ENCODE measurements at regions not wholly inside any gene's neighbourhood (a gene's known extent, or its start where the extent isn't known, plus 50 kb on each side); places are given as distances from the start of the nearest gene placed in this dataset.

DNA sequence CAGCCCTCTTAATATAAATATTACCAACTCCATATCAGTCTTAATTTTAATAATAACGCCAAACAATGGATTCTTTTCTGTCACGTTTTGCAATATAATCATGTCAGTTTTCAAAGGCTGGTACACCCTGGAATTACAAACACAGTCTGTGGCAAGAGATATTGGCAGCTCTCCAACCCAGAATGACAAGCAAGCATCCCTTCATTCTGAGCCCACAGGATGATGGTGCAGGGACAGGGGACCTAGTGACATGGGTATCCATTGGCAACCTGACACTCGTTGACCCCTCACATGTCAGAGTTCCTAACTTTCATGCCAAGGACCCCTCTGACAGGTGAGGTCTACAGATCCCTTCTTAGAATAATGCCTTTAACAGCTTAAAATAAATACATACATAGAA lies 154.5 kb upstream of the TSC22D2 start:
- Mint-ChIP-seq H3K9me3 (ENCODE audit: unreplicated experiment) (no peaks in the 10 kb centered on the region), H3K27ac (ENCODE audit: low read depth, unreplicated experiment) (no peak overlapping the region), H3K4me3 (ENCODE audit: unreplicated experiment) (no peak overlapping the region), H3K4me1 (ENCODE audit: insufficient read depth, unreplicated experiment) (peaks cover 14% of the 10 kb centered on the region), H3K27me3 (ENCODE audit: insufficient read depth, unreplicated experiment) (no peaks in the 10 kb centered on the region), H3K36me3 (ENCODE audit: insufficient read depth, unreplicated experiment) (no peaks in the 10 kb centered on the region)
- intact Hi-C loops (cut with micrococcal nuclease): no loop called here
- peak; percentile 53 for DNase-seq (ENCODE audit: unreplicated experiment)
- no TSS peak for BruUV-seq (replicated peaks)
- TF ChIP-seq, protein P1, sequence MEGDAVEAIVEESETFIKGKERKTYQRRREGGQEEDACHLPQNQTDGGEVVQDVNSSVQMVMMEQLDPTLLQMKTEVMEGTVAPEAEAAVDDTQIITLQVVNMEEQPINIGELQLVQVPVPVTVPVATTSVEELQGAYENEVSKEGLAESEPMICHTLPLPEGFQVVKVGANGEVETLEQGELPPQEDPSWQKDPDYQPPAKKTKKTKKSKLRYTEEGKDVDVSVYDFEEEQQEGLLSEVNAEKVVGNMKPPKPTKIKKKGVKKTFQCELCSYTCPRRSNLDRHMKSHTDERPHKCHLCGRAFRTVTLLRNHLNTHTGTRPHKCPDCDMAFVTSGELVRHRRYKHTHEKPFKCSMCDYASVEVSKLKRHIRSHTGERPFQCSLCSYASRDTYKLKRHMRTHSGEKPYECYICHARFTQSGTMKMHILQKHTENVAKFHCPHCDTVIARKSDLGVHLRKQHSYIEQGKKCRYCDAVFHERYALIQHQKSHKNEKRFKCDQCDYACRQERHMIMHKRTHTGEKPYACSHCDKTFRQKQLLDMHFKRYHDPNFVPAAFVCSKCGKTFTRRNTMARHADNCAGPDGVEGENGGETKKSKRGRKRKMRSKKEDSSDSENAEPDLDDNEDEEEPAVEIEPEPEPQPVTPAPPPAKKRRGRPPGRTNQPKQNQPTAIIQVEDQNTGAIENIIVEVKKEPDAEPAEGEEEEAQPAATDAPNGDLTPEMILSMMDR (IDR thresholded peaks at IDR 0.05; ENCODE audit: unreplicated experiment): no peak
- POLR2A ChIA-PET: interaction anchor here (0.6 to 2.2 kb wide), 3 partner anchors 14 to 242 kb away, joined by 3 to 4 read pairs (median 3); no protein-coding TSS in a partner anchor
- CTCF ChIA-PET: interaction anchor here (1.0 to 10.6 kb wide), 3 partner anchors 14 to 62 kb away, joined by 3 to 85 read pairs (median 3); no protein-coding TSS in a partner anchor

DNA sequence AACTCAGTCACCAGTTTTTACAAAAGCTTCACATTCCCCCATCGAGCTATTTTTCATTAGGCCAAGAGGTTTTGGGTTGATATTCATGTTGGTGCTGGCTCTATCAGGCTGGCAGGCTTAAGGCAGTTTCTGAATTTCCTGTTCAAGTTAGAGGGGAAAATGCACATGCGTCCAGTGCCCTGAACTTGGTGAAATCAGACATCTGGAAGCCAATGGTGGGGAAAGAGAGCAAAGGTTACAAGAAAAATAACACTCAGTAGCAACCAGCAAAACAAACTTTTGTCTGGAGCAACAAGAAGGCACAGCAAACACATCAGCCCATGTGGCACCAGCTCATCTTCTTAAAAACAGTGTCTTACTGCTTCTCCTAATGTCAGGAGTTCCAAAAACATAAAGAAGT lies 155.6 kb upstream of the TSC22D2 start:
- H3K27me3 Mint-ChIP-seq (ENCODE audit: insufficient read depth, unreplicated experiment): no peaks in the 10 kb centered on the region
- no peaks in the 10 kb centered on the region for H3K9me3 Mint-ChIP-seq (ENCODE audit: unreplicated experiment)
- intact Hi-C loops (cut with micrococcal nuclease): no loop called here
- BruUV-seq (replicated peaks): no TSS peak
- POLR2A ChIA-PET: interaction anchor here (1.4 to 2.2 kb wide), 3 partner anchors 9 to 26 kb away, joined by 4 to 6 read pairs (median 4); no protein-coding TSS in a partner anchor
- peaks cover 20% of the 10 kb centered on the region for H3K4me1 Mint-ChIP-seq (ENCODE audit: insufficient read depth, unreplicated experiment)
- no peak overlapping the region for H3K4me3 Mint-ChIP-seq (ENCODE audit: unreplicated experiment)
- no peak overlapping the region for H3K27ac Mint-ChIP-seq (ENCODE audit: low read depth, unreplicated experiment)
- TF ChIP-seq, protein P1 (IDR thresholded peaks at IDR 0.05; ENCODE audit: unreplicated experiment): no peak
- no peaks in the 10 kb centered on the region for H3K36me3 Mint-ChIP-seq (ENCODE audit: insufficient read depth, unreplicated experiment)
- CTCF ChIA-PET: interaction anchor here (0.6 to 10.6 kb wide), 4 partner anchors 13 to 243 kb away, joined by 3 to 85 read pairs (median 4); no protein-coding TSS in a partner anchor
- DNase-seq (ENCODE audit: unreplicated experiment): no peak

DNA sequence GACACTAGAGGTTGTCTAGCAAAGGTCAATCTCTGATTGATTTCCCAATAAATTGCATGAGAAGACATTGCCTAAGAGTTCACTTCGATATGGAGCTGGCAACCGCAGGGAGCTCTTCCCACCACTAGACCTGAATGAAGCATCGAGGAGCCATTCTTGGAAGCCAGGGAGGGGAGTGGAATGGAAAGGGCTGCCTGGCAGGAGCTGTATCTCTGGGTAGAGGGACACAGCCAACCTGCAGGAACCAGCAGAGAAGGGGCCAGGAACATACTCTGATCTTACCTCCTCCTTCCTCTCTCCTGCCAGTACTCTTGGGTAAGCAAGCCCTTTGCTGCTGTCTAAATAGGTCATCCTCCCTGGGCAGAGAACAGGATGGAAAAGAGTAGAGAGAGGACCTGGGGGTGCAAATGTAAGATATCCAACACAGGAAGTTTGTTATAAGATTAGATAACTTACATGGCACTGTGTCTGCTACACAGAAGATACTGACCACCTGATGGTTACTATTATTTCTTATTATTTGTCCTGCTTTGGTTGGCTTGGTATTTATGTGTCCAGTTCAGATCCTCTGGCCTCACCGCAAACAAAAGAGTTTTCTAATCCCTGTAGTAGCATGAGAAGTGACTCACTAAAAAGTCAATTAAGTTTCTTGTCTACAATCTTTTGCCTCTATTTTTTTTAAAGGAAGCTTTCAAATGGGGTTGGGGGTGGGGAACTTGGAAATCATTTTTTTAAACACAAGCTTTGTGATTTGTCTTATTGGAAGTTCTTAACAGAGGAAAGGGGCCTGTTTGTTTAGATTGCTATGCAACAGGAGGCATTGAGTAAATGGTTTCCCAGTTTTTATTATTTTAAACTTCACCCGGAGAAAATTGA lies 156.7 kb upstream of the TSC22D2 start:
- CTCF ChIA-PET: interaction anchor here (0.5 to 10.6 kb wide), 5 partner anchors 12 to 431 kb away, joined by 3 to 85 read pairs (median 3); no protein-coding TSS in a partner anchor
- H3K4me3 Mint-ChIP-seq (ENCODE audit: unreplicated experiment): no peak overlapping the region
- intact Hi-C loops (cut with micrococcal nuclease): no loop called here

More for the DNA sequence above, 156.7 kb upstream of the TSC22D2 start:
- no peak for DNase-seq (ENCODE audit: unreplicated experiment)
- POLR2A ChIA-PET: interaction anchor here (0.8 to 1.5 kb wide), 3 partner anchors 8 to 22 kb away, joined by 3 to 6 read pairs (median 4); no protein-coding TSS in a partner anchor
- BruUV-seq (replicated peaks): no TSS peak
- no peaks in the 10 kb centered on the region for H3K9me3 Mint-ChIP-seq (ENCODE audit: unreplicated experiment)
- H3K4me1 Mint-ChIP-seq (ENCODE audit: insufficient read depth, unreplicated experiment): peaks cover 20% of the 10 kb centered on the region
- no peak overlapping the region for H3K27ac Mint-ChIP-seq (ENCODE audit: low read depth, unreplicated experiment)
- TF ChIP-seq, protein P1 (IDR thresholded peaks at IDR 0.05; ENCODE audit: unreplicated experiment): no peak
- H3K36me3 Mint-ChIP-seq (ENCODE audit: insufficient read depth, unreplicated experiment): no peaks in the 10 kb centered on the region
- no peaks in the 10 kb centered on the region for H3K27me3 Mint-ChIP-seq (ENCODE audit: insufficient read depth, unreplicated experiment)
